Hematopoietic multipotent progenitor cell treated with erythropoietin and hydrocortisone succinate and interleukin-3 and kit ligand, for 15 days (in vitro differentiated cells): ENCODE measurements at regions not wholly inside any gene's neighbourhood (a gene's known extent, or its start where the extent isn't known, plus 50 kb on each side); places are given as distances from the start of the nearest gene placed in this dataset.

Experiments used
- DNase-seq: peaks from one replicate; pipeline ENCODE4 v3.0.0-alpha.2; 2015; ENCODE audit warnings: low spot score

DNA sequence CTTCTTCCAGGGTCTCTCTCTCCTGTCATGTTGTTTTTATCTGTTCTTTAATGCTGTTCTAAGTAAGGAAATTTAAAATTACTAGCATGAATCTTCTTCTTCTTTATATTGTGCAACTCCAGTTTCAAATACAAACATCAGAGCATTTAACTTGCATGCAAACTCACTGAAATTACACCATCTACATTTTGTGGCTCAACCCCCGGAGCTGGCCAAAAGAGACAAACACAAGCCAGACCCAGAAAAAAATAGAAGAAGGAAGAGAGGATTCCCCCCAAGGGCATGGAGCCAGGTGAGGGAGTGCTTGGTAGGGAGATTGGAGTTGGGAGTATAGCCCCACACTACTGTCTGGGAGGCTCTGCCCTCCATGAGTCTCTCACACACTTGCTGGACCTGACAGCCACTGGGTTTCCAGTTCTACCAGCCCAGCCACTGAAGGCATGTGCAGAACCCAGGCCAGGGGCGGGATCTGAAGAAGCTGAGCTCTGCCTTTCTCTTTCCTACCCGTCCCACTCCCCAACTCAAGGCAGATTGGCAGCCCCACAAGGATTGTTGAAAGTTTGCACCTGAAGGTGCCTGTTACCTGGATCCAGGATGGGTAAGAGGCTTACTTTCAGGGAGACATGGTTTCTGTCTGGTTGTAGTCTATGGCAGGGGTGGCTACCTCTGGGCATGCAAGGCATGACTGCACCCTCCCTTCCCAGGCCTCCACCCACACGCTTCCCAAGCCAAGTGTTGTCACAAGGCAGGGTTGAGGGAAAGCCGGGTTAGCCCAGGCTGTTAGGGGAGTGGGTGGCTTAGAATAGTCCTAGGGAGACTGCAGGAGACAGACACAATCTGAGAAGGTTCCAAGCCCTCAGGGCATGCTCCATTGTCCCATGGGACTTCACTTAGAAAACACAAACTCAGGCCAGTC, 297.2 kb downstream of the TGFB2 start:
- DNase-seq = no peak

DNA sequence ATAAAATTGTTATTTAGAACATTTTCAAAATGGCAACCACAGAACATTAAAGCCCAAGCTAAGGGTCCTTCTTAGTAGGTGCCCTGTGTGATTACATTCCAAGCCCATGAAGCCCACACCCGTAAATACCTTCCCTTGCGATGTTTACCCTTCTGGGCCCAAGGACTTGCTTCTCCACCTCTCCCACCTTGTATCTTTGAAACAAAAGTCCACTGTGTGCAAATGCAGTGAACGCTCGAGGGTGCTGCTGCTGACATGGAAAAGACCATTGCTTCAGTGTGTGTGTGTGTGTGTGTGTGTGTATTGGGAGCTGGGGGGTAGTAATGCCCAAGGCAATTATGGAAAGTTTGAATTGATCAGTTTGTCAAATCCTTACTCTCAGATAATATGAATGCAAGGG, 298.1 kb downstream of the TGFB2 start:
- DNase-seq = no peak

DNA sequence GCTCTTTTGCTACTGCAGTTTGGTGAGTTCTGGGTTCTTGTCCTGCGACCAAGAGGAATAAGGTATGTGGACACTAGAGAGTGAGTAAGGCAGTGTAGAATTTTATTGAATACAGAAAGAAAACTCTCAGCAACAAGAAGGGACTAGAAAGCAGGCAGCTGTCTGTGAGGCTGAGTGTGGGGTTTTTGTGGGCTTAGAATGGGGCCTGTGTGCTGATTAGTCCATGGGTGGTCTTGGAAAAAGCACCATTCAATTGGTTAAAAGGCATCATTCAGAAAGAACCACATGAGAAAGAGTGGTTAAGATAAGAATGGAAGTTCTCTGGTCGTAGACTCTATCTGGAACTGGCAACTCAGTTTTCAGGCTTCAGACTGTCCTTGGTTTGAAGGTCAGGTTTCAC, 298.8 kb downstream of the TGFB2 start:
- DNase-seq = no peak

DNA sequence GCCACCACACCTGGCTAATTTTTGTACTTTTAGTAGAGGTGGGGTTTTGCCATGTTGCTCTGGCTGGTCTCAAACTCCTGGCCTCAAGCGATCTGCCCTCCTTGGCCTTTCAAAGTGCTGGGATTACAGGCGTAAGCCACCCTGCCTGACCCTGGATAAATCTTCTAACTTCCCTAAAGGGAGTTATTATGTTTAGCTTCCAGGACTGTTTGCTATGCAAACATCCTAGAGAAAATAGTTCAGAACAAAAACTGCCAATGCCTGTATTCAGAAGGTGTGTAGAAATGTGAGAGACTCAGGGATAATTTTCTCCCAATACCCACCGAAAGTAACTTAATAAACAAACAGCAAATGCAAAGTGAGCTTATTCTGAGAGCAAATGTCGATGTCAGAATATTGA, 301.2 kb downstream of the TGFB2 start:
- no peak for DNase-seq

DNA sequence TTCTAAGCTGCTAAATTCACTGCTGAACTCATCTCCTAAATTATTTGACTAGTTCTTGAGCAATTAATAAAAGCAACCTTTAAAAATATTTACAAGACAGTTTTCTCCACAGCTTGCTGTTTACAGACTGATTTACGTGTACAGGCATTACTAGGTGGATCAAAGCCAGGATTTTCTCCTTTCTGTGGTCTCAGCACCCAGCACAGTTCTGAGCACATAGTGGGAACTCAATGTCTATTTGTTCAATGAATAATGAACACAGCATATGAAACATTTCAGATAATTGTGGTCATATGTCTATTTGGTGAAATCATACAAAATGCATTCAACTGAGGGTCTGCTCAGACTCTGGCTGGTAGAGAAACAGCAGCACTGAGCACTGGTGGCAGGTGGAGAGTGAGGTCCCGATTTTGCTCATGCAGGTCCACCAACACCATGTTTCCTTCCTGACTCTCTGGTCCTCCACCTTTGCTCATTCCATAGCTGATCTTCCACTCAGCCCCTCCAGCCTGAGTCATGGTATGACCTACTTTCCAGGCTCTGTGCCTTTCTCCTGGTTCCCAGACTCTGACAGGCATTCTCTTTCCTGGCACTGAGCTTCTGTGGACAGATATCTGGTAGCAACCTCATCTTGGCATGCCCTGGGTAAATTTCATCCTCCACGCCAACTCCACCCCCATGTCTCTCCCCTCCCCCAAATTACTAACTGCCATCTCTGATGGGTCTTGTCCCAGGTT, 311.3 kb downstream of the TGFB2 start:
- DNase-seq = no peak

DNA sequence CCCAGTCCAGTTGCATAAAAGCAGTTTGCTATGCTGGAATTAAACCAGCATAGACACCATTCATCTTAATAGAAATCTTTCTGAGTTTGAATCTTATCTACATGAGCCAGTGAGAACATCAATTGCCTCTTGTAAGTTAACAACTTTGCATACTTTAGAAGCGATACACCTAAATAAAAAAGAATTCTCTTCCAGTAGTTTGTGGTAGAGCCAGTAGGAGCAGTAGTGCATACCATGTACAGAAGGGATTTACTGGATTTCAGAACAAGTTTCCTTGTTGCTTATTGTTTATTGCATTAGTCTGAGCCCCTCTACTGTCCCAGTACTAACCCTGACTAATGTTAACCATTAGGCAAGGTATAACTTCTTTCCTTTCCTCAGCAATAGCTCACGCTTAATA, 313.1 kb downstream of the TGFB2 start:
- DNase-seq = no peak

DNA sequence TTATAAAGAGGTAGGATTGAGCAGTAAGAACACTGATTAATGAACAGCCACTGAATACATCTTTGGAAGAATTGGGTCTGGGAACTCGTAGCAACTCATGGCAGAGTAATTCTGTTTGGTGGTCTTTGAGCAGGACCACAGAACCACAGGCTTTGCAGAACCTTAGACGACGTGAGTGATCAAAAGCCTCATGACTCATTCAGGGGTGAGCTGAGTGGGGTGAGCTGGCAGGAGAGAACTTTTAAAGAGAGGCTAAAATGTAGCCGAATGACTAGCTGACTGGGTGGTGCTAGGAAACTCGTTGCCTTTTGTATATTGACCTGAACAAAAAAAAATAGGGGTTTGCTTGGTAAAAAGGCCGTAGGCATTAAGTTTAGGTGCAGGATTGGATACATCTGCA, 313.8 kb downstream of the TGFB2 start:
- no peak for DNase-seq

DNA sequence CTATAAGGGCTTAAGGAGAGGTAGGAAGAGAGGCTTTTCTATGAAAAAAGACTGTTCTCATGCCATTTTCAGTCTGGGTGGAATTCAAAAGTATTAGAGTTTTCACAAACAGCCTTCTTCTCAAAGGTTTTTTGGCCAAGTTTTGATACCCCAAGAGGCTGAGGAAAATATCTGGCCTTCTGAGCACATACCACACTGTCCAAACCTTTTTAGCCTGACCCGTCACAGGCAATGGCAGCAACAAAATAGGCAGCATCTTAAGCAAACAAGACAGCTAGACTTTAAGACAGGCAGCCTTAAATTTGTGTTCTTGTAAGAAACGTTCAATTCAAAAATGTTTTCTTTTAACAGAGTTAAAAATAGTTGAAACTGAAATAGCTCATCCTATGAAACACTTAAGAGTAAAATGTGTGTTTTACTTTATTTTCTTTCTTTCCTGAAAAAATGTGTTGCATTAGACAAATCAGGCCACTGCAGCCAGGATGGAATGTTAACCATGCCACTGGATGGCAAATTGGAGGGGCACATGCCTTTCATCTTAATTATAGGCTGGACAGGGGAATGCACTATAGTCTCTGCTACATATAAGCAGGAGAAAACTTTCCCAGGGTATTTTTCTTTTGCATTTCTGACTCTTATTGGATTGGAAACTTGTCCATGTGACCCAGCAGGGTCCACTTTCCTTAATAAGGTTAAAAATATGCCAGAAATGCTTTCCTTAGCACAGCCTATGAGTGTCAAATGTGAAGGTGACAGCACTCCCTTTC, 315.0 kb downstream of the TGFB2 start:
- DNase-seq = no peak

DNA sequence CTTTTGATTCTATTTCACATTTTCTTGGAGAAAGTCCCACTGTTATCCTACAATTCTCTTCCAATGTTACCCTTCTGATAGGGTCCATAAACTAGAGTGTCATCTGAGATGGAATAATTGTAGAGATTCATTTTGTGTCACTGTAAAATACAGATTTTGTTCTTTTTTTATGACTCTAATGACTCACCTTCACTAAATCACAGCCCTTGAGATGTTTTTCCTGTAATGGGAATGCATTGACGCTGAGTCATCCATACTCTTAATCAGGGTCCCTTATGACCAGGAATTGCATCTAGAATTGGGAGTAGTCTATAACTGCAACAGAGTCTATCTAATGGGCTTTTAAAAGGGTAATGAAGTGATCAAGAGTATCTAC, 315.5 kb downstream of the TGFB2 start:
- DNase-seq = no peak

DNA sequence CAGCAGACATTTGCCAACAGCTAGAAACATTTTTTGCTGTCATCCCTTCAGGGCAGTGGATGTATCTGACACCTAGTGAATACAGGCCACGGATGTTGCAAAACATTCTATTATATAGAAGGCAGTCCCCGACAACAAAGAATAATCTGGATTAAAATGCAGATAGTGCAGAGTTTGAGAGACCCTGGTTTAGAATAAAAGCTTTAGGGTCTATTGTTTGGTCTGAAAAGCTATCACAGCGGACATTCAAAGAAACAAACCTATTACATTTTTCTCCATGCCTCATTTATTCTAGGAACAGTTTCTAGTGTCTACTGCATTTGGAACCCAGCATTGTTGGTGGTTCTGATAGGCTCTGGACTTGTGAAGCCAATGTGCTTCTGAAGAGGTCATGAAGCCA, 316.3 kb downstream of the TGFB2 start:
- DNase-seq = no peak

DNA sequence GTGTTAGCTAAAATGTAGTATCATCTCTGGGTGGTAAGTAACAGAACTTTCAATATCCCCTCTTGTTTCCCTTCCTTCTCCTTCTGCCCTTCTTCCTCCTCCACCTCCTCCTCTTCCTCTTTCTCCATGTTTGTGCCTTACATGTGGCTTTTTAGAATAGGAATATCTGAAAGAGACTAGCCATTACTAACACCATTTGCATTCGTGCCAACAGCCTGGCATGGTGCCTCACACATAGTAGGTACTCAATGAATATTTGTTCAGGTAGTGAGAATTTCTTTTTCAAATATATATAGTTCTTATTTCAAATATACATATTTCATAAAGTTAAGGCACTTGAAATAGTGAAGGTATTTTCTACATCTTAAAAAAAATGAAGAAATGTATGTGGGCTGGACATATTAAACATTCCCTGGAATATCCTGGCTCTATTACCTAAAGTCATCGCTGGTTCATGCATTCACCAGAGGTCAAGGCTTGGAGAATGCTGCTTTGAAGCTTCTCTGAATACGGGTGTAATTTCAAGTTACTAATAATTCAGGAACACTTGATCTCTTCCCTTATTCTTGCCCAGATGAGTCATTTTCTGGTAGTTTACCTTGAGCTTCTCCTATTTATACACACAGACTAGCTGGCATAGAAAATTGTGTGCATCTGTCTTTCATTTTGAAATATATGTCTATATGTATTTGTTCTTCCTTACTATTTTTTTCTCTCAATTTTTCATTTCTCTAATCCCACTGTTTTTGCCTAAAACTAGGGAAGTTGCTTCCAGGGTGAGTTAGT, 319.4 kb downstream of the TGFB2 start:
- DNase-seq = no peak

DNA sequence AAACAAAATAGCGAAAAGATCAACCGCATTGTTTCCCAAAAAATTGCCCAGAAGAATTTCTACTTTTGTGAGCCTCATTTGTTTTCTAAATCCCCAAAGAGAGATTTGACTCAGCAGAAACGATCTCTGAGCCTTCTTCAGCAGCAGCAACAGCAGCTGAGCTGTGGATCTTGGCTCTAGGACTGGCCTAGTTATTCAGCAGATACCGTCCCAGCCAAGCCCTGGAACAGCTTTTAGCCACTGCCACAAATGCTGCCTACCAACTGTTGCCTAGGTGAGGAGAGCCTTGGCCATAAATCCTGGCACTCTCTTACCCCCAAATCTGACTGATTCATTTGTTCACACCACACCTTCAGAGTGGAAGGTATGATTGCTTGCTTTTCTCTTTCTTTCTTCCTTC, 320.1 kb downstream of the TGFB2 start:
- DNase-seq = no peak

DNA sequence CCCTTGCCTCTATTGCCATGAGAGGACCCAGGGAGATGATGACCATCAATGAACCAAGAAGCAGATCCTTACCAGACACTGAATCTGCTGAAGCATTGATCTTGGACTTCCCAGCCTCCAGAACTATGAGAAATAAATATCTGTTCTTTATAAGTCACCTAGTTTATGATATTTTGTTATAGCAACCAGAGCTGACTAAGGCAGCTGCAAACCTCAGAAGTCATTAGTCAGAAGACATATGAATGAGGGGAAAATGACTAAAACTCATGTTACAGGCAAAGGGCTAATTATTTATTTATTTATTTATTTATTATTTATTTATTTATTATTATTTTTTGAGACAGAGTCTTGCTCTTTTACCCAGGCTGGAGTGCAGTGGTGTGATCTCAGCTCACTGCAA, 321.1 kb downstream of the TGFB2 start:
- DNase-seq = no peak

DNA sequence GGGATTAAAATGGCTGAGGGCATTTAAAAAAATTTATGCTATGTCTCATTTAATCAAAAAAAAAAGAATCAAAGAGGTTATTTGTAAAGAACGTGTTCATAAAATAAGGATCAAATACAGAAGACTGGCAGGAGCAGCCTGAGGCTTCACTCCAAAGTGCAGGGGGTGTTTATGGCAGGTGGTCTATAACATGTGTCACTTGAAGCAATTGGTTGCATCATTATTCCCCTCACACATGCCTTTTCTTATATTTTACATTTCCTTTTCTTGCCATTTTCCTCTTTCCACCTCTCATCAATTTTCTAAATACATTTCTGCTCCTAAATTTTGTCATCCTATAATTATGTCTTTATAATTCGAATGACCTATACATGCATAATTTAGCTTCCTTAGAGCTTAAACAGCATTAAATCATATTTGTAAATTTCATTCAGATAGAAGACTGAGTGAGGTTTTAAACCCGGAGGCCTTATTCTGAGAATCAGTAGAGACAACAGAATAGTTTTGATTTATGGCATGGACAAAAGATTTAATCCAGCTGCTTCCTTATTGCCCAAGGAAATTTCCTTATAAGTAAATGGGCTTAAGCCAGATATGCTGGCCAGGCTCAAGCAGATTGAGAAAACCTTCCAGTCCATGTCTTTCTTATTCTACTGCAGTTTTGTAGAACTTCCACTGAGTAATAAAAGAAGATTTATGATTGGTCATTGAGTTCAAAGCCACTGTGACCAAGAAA, 322.8 kb downstream of the TGFB2 start:
- no peak for DNase-seq

DNA sequence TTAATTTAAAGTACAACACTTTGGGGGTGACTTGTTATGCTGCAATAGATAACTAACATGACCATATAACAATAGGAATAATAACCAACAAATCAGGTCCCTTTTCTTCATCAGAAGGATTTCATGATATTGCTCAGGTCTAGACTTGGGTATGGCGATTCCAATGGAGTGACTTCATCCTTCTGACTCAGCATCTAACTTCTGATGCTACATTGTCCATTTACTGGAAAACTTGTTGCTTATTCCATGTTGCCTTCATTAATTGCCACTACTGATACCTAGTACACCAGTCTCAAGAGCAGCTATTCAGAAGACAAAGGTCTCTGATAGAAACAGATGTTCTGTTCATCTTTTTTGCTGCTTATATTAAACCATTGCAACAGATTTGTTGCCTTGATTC, 324.3 kb downstream of the TGFB2 start:
- DNase-seq = no peak

DNA sequence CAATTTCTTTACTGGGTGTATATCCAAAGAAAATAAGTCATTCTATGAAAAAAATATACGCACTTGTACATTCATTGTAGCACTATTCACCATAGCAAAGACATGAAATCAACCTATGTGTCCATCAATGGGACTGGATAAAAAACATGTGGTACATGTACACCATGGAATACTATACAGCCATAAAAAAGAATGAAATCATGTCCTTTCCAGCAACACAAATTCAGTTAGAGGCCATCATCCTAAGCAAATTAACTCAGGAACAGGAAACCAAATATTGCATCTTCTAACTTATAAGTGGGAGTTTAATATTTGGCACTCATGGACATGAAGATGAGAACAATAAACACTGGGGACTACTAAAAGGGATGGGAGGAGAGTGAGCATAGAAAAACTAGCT, 325.7 kb downstream of the TGFB2 start:
- no peak for DNase-seq

DNA sequence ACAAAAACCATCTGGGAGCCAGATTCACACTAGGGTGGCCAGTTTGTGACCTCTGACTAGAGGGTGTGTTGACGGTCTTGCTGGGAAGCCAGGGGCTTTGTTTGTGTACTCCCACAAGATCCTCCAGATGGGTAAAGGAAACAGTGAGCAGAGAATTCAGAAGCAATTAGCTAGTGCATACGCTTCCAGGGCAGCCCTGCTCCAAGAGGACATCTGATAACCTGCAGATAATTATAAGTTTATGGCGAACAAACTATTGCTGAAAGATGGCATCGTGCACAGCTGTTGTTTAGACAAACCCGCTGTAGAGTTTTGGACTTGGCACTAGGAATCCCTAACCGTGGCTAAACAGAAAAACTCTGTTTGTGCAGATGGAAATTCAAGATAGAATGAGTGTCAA, 326.4 kb downstream of the TGFB2 start:
- no peak for DNase-seq

DNA sequence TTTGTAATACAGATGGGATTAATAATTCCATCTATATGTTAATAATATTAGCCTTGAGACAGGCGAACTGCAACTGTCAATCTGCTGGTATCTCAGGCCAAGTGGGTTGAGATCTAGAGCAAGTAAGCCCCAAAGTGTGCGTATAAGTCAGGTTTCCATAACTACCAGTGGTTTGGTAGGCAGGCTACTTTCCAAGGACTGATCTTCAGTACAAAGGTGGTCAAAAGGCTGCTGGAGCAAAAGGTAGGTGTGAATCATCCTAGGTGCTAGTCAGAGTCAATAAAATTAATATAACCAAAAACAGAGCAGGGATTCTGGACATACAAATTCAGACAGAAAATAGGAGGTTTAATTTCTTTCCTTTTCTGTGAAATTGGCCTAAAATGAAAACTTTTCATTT, 328.0 kb downstream of the TGFB2 start:
- DNase-seq = no peak

DNA sequence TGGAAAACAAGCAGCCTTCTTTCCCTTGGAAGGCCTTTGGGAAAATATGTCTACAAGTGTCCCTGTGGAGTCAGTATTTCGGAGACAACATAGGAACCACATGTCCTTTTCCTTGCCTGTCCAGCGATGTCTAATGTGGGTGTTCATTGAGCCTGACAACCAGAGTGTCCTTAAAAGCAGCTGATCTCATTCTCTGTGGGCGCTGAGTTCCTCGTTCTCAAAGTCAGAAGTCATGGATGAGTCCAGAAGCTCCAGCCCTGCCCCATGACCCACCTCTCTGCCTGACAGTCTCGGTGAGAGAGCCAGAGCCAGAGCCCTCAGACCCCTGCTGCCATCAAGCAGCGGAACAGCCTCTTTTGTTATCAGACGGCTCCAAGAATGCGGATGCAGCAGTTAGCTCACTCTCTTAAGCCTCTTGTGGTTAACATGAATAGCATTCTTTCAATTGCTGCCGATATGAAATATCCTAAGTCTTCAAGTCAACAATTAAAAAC, 329.2 kb downstream of the TGFB2 start:
- no peak for DNase-seq

DNA sequence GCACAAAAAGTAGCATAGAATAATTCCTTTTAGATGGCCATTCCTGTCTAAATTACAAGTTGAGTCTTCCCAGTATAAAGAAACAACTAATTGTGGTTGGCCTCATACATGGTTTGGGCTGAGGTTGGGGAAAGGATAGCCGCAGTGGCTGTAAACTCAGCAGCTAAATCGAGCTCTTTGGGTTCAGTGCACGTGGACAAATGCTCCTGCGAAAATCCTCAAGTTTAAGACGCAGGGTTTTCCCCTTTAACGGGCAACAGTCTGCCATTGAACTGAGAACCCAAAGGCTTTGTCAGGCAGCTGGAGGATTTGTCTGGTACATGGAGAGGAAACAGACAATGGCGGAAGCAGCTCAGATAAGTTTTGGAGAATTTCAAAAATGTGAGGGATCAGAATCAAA, 331.9 kb downstream of the TGFB2 start:
- no peak for DNase-seq

DNA sequence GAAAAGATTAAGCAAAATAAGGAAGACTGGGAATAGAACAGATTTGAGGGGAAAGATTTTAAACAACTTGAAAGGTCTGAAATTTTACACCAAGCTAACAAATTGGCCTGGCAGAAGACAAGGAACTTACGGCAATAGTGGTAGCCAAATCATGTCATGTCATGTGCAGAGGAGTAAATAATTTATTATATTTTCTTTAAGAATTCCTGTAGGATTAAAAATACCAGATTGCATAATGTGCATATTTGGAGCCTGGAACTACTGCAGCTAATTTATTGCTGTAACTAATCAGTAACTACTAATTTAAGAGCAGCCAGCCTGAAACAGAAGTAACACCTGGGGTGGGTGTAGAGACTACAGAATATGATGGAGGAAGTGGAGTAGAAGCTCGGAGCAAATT, 334.3 kb downstream of the TGFB2 start:
- DNase-seq = no peak
